Stomach (tissue), 4 donors: ENCODE measurements at regions not wholly inside any gene's neighbourhood (a gene's known extent, or its start where the extent isn't known, plus 50 kb on each side); places are given as distances from the start of the nearest gene placed in this dataset.

Source experiments
- CTCF ChIP-seq, 7 experiments: fragments of 450-650 bp in 4 of 7; fragments of 200-600 bp in 3 of 7; sonication (generic) in 3 of 7; IDR thresholded peaks; one replicate each; pipeline ENCODE4 v1.5.1; 2016 to 2019; ENCODE audit warnings: antibody characterized with exemption in 7 of 7, control low read depth in 2 of 7, mild to moderate bottlenecking in 1 of 7
- POLR2A ChIP-seq, 4 donors: fragments of 450-650 bp; IDR thresholded peaks; one replicate each; pipeline ENCODE4 v1.6.1; 2016; ENCODE audit warnings: antibody characterized with exemption in 4 of 4, control low read depth in 2 of 4, mild to moderate bottlenecking in 1 of 4, moderate library complexity in 1 of 4
- POLR2AphosphoS5 ChIP-seq, 3 donors: sonication (generic); formaldehyde crosslinking; IDR thresholded peaks; one replicate each; pipeline ENCODE4 v1.6.1; 2016; ENCODE audit warnings: antibody characterized with exemption in 3 of 3

GRCh38 chr12:105667973-105668743 lies 337.7 kb downstream of the C12orf75 start:
- TF ChIP-seq CTCF (IDR thresholded peaks at IDR 0.05) (no peak), POLR2AphosphoS5 (IDR thresholded peaks at IDR 0.05) (no peak), POLR2A (IDR thresholded peaks at IDR 0.05) (no peak)
